ENCODE measurements at regions not wholly inside any gene's neighbourhood (a gene's known extent, or its start where the extent isn't known, plus 50 kb on each side); places are given as distances from the start of the nearest gene placed in this dataset.

- 59% methylated on average over 8 of the region's 8 CpGs for WGBS (ENCODE audit: low lambda C conversion rate)
- Histone ChIP-seq H3K36me3 (replicated peaks in 1 of 2; ENCODE audit: control insufficient read depth in 1 of 2, insufficient read depth in 2 of 2, low read length in 1 of 2) (no peaks in the 10 kb centered on the region), H3K4me1 (ENCODE audit: control insufficient read depth in 1 of 2, insufficient read depth in 2 of 2, low read depth in 1 of 2, low read length in 1 of 2) (no peaks in the 10 kb centered on the region), H3F3A (replicated peaks; ENCODE audit: insufficient read depth) (no peaks in the 10 kb centered on the region), H3K4me2 (no peak overlapping the region), H2AFZ (ENCODE audit: low read depth) (no peak overlapping the region), H3K79me2 (ENCODE audit: insufficient read depth) (no peaks in the 10 kb centered on the region), H3K9me3 (no peaks in the 10 kb centered on the region), H3K27ac (ENCODE audit: low read depth in 2 of 2, low read length in 1 of 2) (no peak overlapping the region), H3K4me3 (ENCODE audit: low read depth in 2 of 2, low read length in 1 of 2) (no peak overlapping the region), H3K9ac (no peak overlapping the region), H3K27me3 (ENCODE audit: insufficient read depth) (no peaks in the 10 kb centered on the region), H4K20me1 (ENCODE audit: insufficient read depth) (no peaks in the 10 kb centered on the region), H3K9me2 (no peaks in the 10 kb centered on the region)
- no peak for TF ChIP-seq SMC3 (IDR thresholded peaks at IDR 0.05; ENCODE audit: low read depth, low read length)
- no peak for TF ChIP-seq YY1 (IDR thresholded peaks at IDR 0.05; ENCODE audit: low read depth)
- TF ChIP-seq EZH2phosphoT487 (IDR thresholded peaks at IDR 0.05; ENCODE audit: borderline replicate concordance, low read depth) = no peak
- no peak for TF ChIP-seq SIN3A (IDR thresholded peaks at IDR 0.05; ENCODE audit: borderline replicate concordance, low read depth, low read length)
- no peak for TF ChIP-seq MXI1 (IDR thresholded peaks at IDR 0.05; ENCODE audit: low read depth, low read length)
- TF ChIP-seq USF1 (IDR thresholded peaks at IDR 0.05; ENCODE audit: borderline replicate concordance, low read depth) = no peak
- no peak for TF ChIP-seq TCF12 (IDR thresholded peaks at IDR 0.05)
- no peak for TF ChIP-seq NFIC (IDR thresholded peaks at IDR 0.05; ENCODE audit: borderline replicate concordance)
- TF ChIP-seq FOXJ3 (CRISPR knock-in tag; IDR thresholded peaks at IDR 0.05) = no peak
- DNase-seq = no peak
- CTCF ChIA-PET = no interaction called here
- POLR2A ChIA-PET = no interaction called here
Observed at GRCh38 chr3:13727890-13728289, 152.0 kb downstream of the WNT7A start.

- Histone ChIP-seq H3K9me2 (no peaks in the 10 kb centered on the region), H3K4me2 (no peak overlapping the region), H3K36me3 (replicated peaks in 1 of 2; ENCODE audit: control insufficient read depth in 1 of 2, insufficient read depth in 2 of 2, low read length in 1 of 2) (no peaks in the 10 kb centered on the region), H3K27me3 (ENCODE audit: insufficient read depth) (no peaks in the 10 kb centered on the region), H4K20me1 (ENCODE audit: insufficient read depth) (no peaks in the 10 kb centered on the region), H3K79me2 (ENCODE audit: insufficient read depth) (no peaks in the 10 kb centered on the region), H3K27ac (ENCODE audit: low read depth in 2 of 2, low read length in 1 of 2) (no peak overlapping the region), H2AFZ (ENCODE audit: low read depth) (no peak overlapping the region), H3K4me3 (ENCODE audit: low read depth in 2 of 2, low read length in 1 of 2) (no peak overlapping the region), H3K4me1 (ENCODE audit: control insufficient read depth in 1 of 2, insufficient read depth in 2 of 2, low read depth in 1 of 2, low read length in 1 of 2) (no peaks in the 10 kb centered on the region), H3F3A (replicated peaks; ENCODE audit: insufficient read depth) (no peaks in the 10 kb centered on the region), H3K9me3 (no peaks in the 10 kb centered on the region; the same call in none of the 2 replicates), H3K9ac (no peak overlapping the region)
- POLR2A ChIA-PET = no interaction called here
- DNase-seq = no peak
- CTCF ChIA-PET = interaction anchor here (0.8 to 1.5 kb wide), 4 partner anchors 52 to 225 kb away, joined by 3 to 4 read pairs (median 3); partner anchors contain the start of gene WNT7A
- TF ChIP-seq USF1 (IDR thresholded peaks at IDR 0.05; ENCODE audit: borderline replicate concordance, low read depth) (no peak), GATA2 (CRISPR knock-in tag; IDR thresholded peaks at IDR 0.05) (no peak), EZH2phosphoT487 (IDR thresholded peaks at IDR 0.05; ENCODE audit: borderline replicate concordance, low read depth) (no peak), REST (IDR thresholded peaks at IDR 0.05; ENCODE audit: low read depth, low read length) (no peak), TAF1 (IDR thresholded peaks at IDR 0.05; ENCODE audit: borderline replicate concordance, low read depth, low read length) (no peak), JUND (IDR thresholded peaks at IDR 0.05) (no peak), MXI1 (IDR thresholded peaks at IDR 0.05; ENCODE audit: low read depth, low read length) (no peak), NRF1 (IDR thresholded peaks at IDR 0.05; ENCODE audit: low read depth, low read length) (no peak)
- 33% methylated on average over 4 of the region's 4 CpGs for WGBS (ENCODE audit: low lambda C conversion rate)
Observed at GRCh38 chr3:13723676-13724207, 156.1 kb downstream of the WNT7A start.
